ENCODE measurements at regions not wholly inside any gene's neighbourhood (a gene's known extent, or its start where the extent isn't known, plus 50 kb on each side); places are given as distances from the start of the nearest gene placed in this dataset.
"Not testable (repeated sequence)": the region's sequence is repeated elsewhere in the genome, so short reads cannot be mapped to it uniquely, and the experiment has no call there.

DNA sequence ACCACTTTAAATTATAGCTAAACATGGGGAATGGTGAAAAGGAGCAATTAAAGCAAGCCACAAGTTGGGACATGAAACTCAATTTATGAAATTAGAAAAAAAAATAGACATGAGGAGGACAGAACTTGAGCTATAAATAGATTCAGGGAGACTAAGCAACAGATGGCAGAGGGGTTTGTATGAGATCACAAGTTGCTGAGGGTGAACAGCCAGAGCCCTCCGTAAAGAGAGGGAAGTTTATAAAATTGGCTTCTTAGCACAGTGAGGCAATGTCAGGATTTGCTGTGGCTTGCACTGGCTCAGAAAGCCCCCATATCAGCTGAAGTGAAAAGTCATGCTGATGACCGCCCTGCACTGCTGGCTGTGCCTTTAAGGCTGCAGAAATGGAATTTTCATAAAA, 443.4 kb upstream of the CD180 start:
- peaks cover 3% of the 10 kb centered on the region for H3K27me3 Mint-ChIP-seq (ENCODE audit: low read depth)
- H3K36me3 Mint-ChIP-seq (ENCODE audit: insufficient read depth): no peaks in the 10 kb centered on the region
- peaks cover 8% of the 10 kb centered on the region for H3K9me3 Mint-ChIP-seq
- H3K4me1 Mint-ChIP-seq (ENCODE audit: low read depth): no peaks in the 10 kb centered on the region
- ATAC-seq (no peak), DNase-seq (no peak)
- H3K4me3 Mint-ChIP-seq: no peak overlapping the region

GRCh38 chr5:67639313-67639712, 442.7 kb upstream of the CD180 start:
- DNase-seq (no peak), ATAC-seq (no peak)
- Mint-ChIP-seq H3K4me3 (no peak overlapping the region), H3K27me3 (ENCODE audit: low read depth) (peaks cover 3% of the 10 kb centered on the region), H3K36me3 (ENCODE audit: insufficient read depth) (no peaks in the 10 kb centered on the region), H3K4me1 (ENCODE audit: low read depth) (no peaks in the 10 kb centered on the region), H3K9me3 (peaks cover 14% of the 10 kb centered on the region)

DNA sequence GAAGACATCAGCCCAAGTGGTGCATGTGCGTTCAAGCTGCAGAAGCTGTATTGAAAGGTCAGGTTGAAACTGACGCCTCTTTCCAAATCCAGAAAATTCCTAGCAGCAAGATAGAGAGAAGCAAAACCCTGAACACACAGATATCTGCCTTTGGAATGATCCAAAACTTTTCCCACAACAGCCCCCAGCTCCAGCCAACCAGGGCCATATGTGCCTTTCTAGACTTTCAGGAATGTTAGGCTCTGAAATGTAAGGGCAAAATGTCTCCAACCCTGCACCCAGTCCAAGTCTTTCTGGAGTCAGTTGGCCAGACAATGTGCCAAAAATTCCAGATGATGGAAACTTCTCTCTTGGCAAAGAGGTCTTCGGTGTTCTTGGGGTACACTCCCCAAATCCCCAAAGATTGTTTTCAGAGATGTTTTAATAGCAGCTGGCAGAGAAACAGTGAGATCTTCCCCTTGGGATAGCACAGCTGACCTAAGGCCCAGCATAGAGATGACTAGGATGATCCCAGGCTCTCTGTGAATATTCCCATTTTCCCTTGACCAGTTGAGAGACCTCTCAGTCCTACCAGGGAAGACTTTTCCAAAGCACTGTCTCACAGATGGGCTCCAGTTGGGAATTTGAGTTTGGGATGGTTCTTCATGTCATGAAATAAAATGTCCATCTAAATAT, 440.4 kb upstream of the CD180 start:
- H3K36me3 Mint-ChIP-seq (ENCODE audit: insufficient read depth): no peaks in the 10 kb centered on the region

GRCh38 chr5:67636091-67636490, 439.5 kb upstream of the CD180 start:
- Mint-ChIP-seq H3K4me3 (no peak overlapping the region), H3K27me3 (ENCODE audit: low read depth) (peaks cover 3% of the 10 kb centered on the region), H3K9me3 (peaks cover 10% of the 10 kb centered on the region), H3K4me1 (ENCODE audit: low read depth) (no peaks in the 10 kb centered on the region), H3K36me3 (ENCODE audit: insufficient read depth) (no peaks in the 10 kb centered on the region)
- DNase-seq (no peak), ATAC-seq (no peak)

More for the DNA sequence above, 440.4 kb upstream of the CD180 start:
- H3K4me1 Mint-ChIP-seq (ENCODE audit: low read depth): no peaks in the 10 kb centered on the region
- H3K27me3 Mint-ChIP-seq (ENCODE audit: low read depth): peaks cover 3% of the 10 kb centered on the region
- ATAC-seq (no peak), DNase-seq (no peak)
- peaks cover 7% of the 10 kb centered on the region for H3K9me3 Mint-ChIP-seq
- no peak overlapping the region for H3K4me3 Mint-ChIP-seq

GRCh38 chr5:67627079-67627478, 430.5 kb upstream of the CD180 start:
- not testable (repeated sequence) for H3K4me3 Mint-ChIP-seq; H3K4me1 Mint-ChIP-seq (ENCODE audit: low read depth); H3K27me3 Mint-ChIP-seq (ENCODE audit: low read depth); ATAC-seq; H3K9me3 Mint-ChIP-seq; DNase-seq; H3K36me3 Mint-ChIP-seq (ENCODE audit: insufficient read depth)

GRCh38 chr5:67623078-67623477, 426.5 kb upstream of the CD180 start:
- no peak for ATAC-seq
- Mint-ChIP-seq H3K27me3 (ENCODE audit: low read depth) (peaks cover 4% of the 10 kb centered on the region), H3K4me1 (ENCODE audit: low read depth) (no peaks in the 10 kb centered on the region), H3K4me3 (no peak overlapping the region), H3K9me3 (peaks cover 3% of the 10 kb centered on the region), H3K36me3 (ENCODE audit: insufficient read depth) (no peaks in the 10 kb centered on the region)
- no peak for DNase-seq

GRCh38 chr5:67620424-67621397, 424.1 kb upstream of the CD180 start:
- ATAC-seq: peak in 1 of 2 donors; percentile 56
- Mint-ChIP-seq H3K36me3 (ENCODE audit: insufficient read depth) (no peaks in the 10 kb centered on the region), H3K4me1 (ENCODE audit: low read depth) (no peaks in the 10 kb centered on the region), H3K9me3 (peaks cover 3% of the 10 kb centered on the region), H3K27me3 (ENCODE audit: low read depth) (peaks cover 2% of the 10 kb centered on the region), H3K4me3 (no peak overlapping the region)
- no peak for DNase-seq

DNA sequence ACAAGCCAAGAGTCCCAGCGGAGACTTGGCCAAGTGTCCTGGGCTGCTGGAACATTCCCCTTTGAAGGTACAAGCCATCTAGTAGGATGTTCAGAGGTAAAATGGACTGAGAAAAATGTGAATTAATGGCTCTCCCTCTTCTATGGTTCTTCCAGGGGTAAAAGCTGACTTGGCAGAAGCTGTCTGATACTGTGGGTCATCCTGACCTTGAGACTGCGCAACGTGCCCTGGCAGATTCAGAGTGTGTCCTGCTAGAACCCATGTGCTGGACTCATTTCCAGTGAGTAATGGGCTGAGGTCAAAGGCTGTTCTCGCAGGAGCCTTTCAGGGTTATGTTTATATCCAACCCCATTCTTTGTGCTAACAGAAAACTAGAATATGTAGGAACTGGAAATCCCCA, 423.0 kb upstream of the CD180 start:
- DNase-seq: no peak
- H3K4me3 Mint-ChIP-seq: no peak overlapping the region
- H3K36me3 Mint-ChIP-seq (ENCODE audit: insufficient read depth): no peaks in the 10 kb centered on the region
- no peaks in the 10 kb centered on the region for H3K4me1 Mint-ChIP-seq (ENCODE audit: low read depth)
- H3K27me3 Mint-ChIP-seq (ENCODE audit: low read depth): peaks cover 2% of the 10 kb centered on the region
- no peak for ATAC-seq
- H3K9me3 Mint-ChIP-seq: peaks cover 3% of the 10 kb centered on the region

- Mint-ChIP-seq H3K36me3 (ENCODE audit: insufficient read depth) (no peaks in the 10 kb centered on the region), H3K4me1 (ENCODE audit: low read depth) (no peaks in the 10 kb centered on the region), H3K9me3 (peaks cover 3% of the 10 kb centered on the region), H3K27me3 (ENCODE audit: low read depth) (peaks cover 2% of the 10 kb centered on the region), H3K4me3 (no peak overlapping the region)
- no peak for ATAC-seq
- no peak for DNase-seq
Measured at GRCh38 chr5:67619235-67619634, 422.6 kb upstream of the CD180 start.

DNA sequence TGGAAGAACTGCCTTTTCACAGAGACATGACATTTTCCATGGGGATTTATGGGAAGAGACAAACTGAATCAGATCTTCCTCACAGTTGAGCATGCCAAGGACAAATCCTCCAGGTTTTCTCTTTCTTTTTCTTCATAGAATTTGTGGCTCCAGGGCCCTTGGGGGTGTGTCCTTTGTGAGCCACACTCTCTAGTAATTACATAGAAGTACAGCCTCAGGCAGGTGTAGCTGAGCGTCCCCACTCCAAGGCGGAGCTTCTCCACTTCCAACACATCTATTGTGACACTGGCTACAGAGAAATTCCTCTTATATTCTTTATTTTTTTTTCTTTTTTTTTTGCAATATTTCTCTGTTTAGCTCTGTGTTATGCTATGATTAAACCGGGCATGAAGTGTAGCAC, 420.5 kb upstream of the CD180 start:
- DNase-seq (no peak), ATAC-seq (no peak)
- Mint-ChIP-seq H3K27me3 (ENCODE audit: low read depth) (peaks cover 5% of the 10 kb centered on the region), H3K4me1 (ENCODE audit: low read depth) (no peaks in the 10 kb centered on the region), H3K4me3 (no peak overlapping the region), H3K36me3 (ENCODE audit: insufficient read depth) (no peaks in the 10 kb centered on the region), H3K9me3 (peaks cover 3% of the 10 kb centered on the region)

DNA sequence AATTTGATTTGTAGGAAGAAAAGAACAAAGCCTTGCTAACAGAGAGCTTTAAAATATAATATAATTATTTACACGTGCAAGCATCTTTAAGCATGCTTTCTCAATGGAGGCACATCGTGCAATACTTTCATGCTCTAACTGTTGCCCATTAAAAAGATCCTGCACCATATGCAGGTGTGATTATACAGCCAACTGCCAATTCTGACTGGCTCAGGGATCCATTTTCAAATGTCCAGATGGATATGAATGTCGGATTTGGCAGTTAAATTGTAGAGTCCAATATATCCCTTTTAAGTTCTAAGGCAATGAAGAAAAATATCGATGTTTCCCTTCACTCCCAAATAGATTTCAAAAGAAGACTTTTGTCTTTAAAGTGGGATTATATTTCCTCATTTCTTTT, 416.4 kb upstream of the CD180 start:
- ATAC-seq (no peak), DNase-seq (no peak)
- Mint-ChIP-seq H3K4me3 (no peak overlapping the region), H3K27me3 (ENCODE audit: low read depth) (peaks cover 9% of the 10 kb centered on the region), H3K9me3 (peaks cover 3% of the 10 kb centered on the region), H3K36me3 (ENCODE audit: insufficient read depth) (no peaks in the 10 kb centered on the region), H3K4me1 (ENCODE audit: low read depth) (no peaks in the 10 kb centered on the region)

DNA sequence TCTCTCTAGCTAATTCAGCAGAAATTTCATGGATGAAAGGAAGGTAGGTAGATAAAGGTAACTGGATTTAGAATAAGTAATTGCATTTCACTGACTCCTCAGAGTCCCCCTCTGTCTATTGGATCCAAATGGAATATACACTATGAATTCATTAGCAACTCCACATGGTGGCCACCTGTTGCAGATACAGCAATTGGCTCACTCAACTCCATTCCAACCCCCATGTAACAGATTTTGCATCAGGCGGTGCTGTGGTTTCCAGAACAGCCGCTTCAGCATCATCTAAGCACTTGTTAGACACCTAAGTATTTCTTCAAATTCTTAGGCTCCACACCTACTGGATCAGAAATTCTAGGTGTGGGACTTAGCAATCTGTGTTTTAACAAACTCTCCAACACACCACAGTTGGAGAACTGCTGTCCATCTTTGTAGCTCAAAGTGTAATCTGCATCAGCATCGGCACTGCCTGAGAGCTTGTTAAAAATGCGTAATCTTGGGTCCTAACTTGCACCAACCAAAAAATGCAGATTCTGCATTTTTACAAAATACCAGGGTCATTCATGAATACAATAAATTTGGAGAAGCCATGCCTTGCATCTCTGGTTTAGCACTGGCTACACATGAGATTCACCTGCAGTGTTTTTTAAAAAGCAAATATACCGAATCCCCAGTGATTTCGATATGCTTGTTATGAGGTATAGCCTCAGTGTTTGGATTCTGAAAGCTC, 413.8 kb upstream of the CD180 start:
- no peak for ATAC-seq
- H3K4me3 Mint-ChIP-seq: no peak overlapping the region
- H3K36me3 Mint-ChIP-seq (ENCODE audit: insufficient read depth): no peaks in the 10 kb centered on the region
- no peaks in the 10 kb centered on the region for H3K4me1 Mint-ChIP-seq (ENCODE audit: low read depth)
- no peaks in the 10 kb centered on the region for H3K9me3 Mint-ChIP-seq
- no peak for DNase-seq
- H3K27me3 Mint-ChIP-seq (ENCODE audit: low read depth): peaks cover 18% of the 10 kb centered on the region

DNA sequence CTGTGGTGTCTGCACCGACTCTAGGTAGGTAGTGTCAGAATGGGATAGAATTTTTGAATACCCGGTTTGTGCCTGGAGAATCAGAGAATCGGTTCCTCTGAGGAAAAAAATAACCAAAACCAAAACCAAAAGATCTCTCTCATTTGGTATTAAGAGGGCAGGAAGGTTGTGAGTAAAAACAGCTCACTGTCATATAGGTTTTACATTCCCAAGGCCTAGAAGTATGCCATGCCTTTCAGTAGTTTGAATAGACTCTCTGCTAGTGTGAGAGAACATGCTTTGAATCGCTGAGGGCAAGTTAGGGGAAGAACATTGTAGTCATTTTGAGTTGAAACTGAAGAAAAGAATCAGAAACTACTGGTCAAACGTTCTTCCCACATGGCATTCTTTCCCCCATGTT, 411.4 kb upstream of the CD180 start:
- Mint-ChIP-seq H3K9me3 (peaks cover 2% of the 10 kb centered on the region), H3K4me3 (no peak overlapping the region), H3K4me1 (ENCODE audit: low read depth) (no peaks in the 10 kb centered on the region), H3K36me3 (ENCODE audit: insufficient read depth) (no peaks in the 10 kb centered on the region), H3K27me3 (ENCODE audit: low read depth) (peaks cover 16% of the 10 kb centered on the region)
- no peak for ATAC-seq
- DNase-seq: no peak

DNA sequence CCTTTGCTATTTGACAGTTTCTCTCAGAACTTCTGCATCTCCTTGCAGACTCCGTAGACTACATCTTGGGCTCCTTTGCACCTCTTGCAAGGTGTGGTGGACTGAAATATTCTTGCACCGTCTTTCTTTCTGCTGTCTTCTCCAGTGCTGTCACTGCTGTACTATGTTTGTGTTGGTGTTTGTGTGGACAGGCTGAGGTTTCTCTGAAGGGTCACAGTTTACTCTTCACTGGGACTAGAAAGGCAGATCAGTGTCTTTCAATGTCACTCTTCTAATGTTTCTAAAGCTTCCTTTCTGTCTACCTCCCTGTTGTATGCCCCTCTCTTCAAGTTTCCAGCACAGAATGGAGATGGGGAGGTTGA, 410.0 kb upstream of the CD180 start:
- DNase-seq: no peak
- Mint-ChIP-seq H3K9me3 (peaks cover 7% of the 10 kb centered on the region), H3K4me3 (no peak overlapping the region), H3K27me3 (ENCODE audit: low read depth) (peaks cover 16% of the 10 kb centered on the region), H3K36me3 (ENCODE audit: insufficient read depth) (no peaks in the 10 kb centered on the region), H3K4me1 (ENCODE audit: low read depth) (no peaks in the 10 kb centered on the region)
- no peak for ATAC-seq

Data from activated T-cell treated with anti-CD3 and anti-CD28 coated beads, Interleukin-2, amount 50 U/mL, for 4 hours (primary cell).